AG09309 (cell line): ENCODE measurements at regions not wholly inside any gene's neighbourhood (a gene's known extent, or its start where the extent isn't known, plus 50 kb on each side); places are given as distances from the start of the nearest gene placed in this dataset.

Experiments
- DNase-seq: peaks from one replicate; pipeline ENCODE4 v3.0.0-alpha.2; 2010; ENCODE audit warnings: low read depth
- H3K4me3 ChIP-seq: 2 replicates; pipeline ENCODE4 v1.5.1; 2011; ENCODE audit warnings: mild to moderate bottlenecking, low read depth, low read length, moderate library complexity; ENCODE audit not compliant: control insufficient read depth
- CTCF ChIP-seq: IDR thresholded peaks from 2 replicates; pipeline ENCODE4 v1.5.1; 2011; ENCODE audit warnings: mild to moderate bottlenecking, low read depth, low read length, inconsistent platforms; ENCODE audit not compliant: insufficient read depth, control insufficient read depth; ENCODE audit errors: missing control alignments

- TF ChIP-seq CTCF = no peak
- DNase-seq = no peak
- H3K4me3 ChIP-seq = no peak overlapping the region
Measured at GRCh38 chr2:58660046-58660445, 418.9 kb upstream of the FANCL start.

GRCh38 chr2:58655152-58655551 is 414.0 kb upstream of the FANCL start:
- no peak overlapping the region for H3K4me3 ChIP-seq
- no peak for TF ChIP-seq CTCF
- DNase-seq = no peak

GRCh38 chr2:58651930-58652329 is 410.8 kb upstream of the FANCL start:
- no peak for TF ChIP-seq CTCF
- no peak overlapping the region for H3K4me3 ChIP-seq
- no peak for DNase-seq

- H3K4me3 ChIP-seq = no peak overlapping the region
- no peak for DNase-seq
- TF ChIP-seq CTCF = no peak
Measured at GRCh38 chr2:58650781-58651180, 409.7 kb upstream of the FANCL start.

GRCh38 chr2:58649756-58650155 is 408.6 kb upstream of the FANCL start:
- TF ChIP-seq CTCF = no peak
- no peak for DNase-seq
- H3K4me3 ChIP-seq = no peak overlapping the region

GRCh38 chr2:58645017-58645416 is 403.9 kb upstream of the FANCL start:
- no peak overlapping the region for H3K4me3 ChIP-seq
- TF ChIP-seq CTCF = no peak
- no peak for DNase-seq

- no peak for DNase-seq
- H3K4me3 ChIP-seq = no peak overlapping the region
- no peak for TF ChIP-seq CTCF
Measured at GRCh38 chr2:58644451-58644850, 403.3 kb upstream of the FANCL start.
